Spleen (tissue), 7 donors: ENCODE measurements at regions not wholly inside any gene's neighbourhood (a gene's known extent, or its start where the extent isn't known, plus 50 kb on each side); places are given as distances from the start of the nearest gene placed in this dataset.

ENCODE experiments used
- POLR2A ChIP-seq, 3 donors: fragments of 450-650 bp; IDR thresholded peaks; one replicate each; pipeline ENCODE4 v1.5.1; 2017; ENCODE audit warnings: antibody characterized with exemption in 3 of 3, mild to moderate bottlenecking in 1 of 3
- POLR2AphosphoS5 ChIP-seq, 3 donors: sonication (generic); formaldehyde crosslinking; IDR thresholded peaks; one replicate each; pipeline ENCODE4 v1.5.1; 2017; ENCODE audit warnings: antibody characterized with exemption in 3 of 3
- TF ChIP-seq, protein P1 (sequence below), 11 experiments: fragments of 200-600 bp in 7 of 11; fragments of 450-650 bp in 4 of 11; sonication (generic) in 4 of 11; IDR thresholded peaks in 8 of 11; conservative IDR thresholded peaks in 3 of 11; 1 replicate in 7 of 11; 2 replicates in 4 of 11; pipeline versions ENCODE4 v1.4.0 to v1.8.0; 2016 to 2021; ENCODE audit warnings: antibody characterized with exemption in 11 of 11, inconsistent platforms in 4 of 11, mild to moderate bottlenecking in 1 of 11
- donor health status: DM: no; HTN: no; CAD: no; lungs with moderate emphysema.
- donor health status: DM: no; HTN: no; CAD: no.
- donor health status: DM: no; HTN: no; CAD: no.

DNA sequence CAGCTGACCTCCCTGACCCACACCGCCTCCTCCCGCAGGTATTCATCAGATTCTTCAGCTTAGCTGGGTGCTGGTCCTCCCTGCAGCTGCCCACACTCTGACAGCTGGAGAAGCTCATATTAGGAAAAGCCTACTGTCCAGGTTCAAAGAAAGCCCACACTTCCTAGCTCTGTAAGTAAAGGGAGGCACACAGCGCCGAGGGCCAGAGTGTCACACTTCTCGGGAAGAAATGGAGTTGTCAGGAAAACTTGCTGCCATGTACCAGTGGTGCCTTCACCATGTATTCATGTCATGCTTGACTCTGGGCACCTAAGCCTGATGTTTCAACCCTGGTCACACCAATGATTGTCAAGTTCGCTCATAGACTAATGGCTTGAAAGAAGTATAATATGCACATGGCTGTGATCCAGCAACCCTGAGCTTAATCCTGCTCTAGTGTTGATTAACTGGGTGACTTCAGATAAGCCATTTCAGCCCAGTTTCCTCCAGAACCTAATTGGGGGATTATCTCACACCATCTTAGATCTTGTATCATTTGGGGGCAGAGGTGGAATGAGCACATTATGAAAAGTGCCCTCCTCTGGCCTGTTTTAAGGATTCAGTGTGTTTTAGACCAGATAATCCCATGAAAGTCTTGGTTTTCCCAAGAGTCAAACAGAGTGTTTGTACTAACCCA is 180.3 kb upstream of the PARD3B start:
- no peak for TF ChIP-seq POLR2A (IDR thresholded peaks at IDR 0.05)
- TF ChIP-seq, protein P1, sequence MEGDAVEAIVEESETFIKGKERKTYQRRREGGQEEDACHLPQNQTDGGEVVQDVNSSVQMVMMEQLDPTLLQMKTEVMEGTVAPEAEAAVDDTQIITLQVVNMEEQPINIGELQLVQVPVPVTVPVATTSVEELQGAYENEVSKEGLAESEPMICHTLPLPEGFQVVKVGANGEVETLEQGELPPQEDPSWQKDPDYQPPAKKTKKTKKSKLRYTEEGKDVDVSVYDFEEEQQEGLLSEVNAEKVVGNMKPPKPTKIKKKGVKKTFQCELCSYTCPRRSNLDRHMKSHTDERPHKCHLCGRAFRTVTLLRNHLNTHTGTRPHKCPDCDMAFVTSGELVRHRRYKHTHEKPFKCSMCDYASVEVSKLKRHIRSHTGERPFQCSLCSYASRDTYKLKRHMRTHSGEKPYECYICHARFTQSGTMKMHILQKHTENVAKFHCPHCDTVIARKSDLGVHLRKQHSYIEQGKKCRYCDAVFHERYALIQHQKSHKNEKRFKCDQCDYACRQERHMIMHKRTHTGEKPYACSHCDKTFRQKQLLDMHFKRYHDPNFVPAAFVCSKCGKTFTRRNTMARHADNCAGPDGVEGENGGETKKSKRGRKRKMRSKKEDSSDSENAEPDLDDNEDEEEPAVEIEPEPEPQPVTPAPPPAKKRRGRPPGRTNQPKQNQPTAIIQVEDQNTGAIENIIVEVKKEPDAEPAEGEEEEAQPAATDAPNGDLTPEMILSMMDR (IDR thresholded peaks at IDR 0.05 in 8 of 11, conservative IDR thresholded peaks at IDR 0.05 in 3 of 11): no peak
- no peak for TF ChIP-seq POLR2AphosphoS5 (IDR thresholded peaks at IDR 0.05)
